NCI-H187 (cell line): ENCODE measurements at regions not wholly inside any gene's neighbourhood (a gene's known extent, or its start where the extent isn't known, plus 50 kb on each side); places are given as distances from the start of the nearest gene placed in this dataset.

Experiments used
- DNase-seq, 2 experiments: peaks; one replicate each; lab custom pipeline; 2025; lab: John Stamatoyannopoulos, UW

- DNase-seq = no peak
These were observed 262.3 kb upstream of the CHRNA7 start for GRCh38 chr15:31768055-31768454.

DNA sequence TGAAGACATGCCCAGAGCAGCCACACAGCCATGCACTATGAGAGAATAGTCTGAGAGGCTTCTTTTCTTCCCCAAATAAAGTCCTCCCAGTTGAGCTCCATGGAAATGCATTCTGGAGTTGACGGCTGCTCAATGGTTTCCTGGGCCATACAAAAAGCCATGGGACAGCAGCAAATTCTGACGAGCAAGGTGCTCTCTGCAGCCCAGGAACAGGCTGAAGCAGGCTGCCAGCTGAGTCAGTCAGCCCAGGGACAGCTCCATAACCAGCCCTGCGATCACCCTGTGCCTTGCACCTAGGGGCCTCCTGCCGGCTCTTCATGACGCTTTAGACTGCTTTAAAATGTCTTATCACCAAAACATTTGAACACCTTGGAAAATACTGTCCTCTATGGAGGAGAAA lies 256.3 kb upstream of the CHRNA7 start:
- DNase-seq = no peak

GRCh38 chr15:31776039-31776438 lies 254.3 kb upstream of the CHRNA7 start:
- no peak for DNase-seq

DNA sequence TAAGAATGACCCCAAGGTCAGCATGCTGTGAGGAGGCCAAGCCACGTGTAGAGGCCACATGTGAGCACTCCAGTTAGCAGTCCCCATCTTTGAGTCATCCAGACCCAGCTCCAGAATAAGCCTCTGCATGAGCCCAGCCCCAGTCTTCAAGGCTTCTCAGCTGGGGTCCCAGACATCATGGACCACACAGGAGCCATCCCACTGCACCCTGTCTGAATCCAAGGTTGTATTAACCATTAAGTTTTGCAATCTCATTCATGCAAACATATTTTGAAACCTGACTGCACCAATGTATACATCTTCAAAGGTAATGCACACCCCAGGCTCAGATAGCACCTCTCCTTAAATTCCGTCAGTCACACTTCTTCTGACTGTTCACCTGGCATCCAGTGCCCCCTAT lies 249.1 kb upstream of the CHRNA7 start:
- DNase-seq = no peak

DNA sequence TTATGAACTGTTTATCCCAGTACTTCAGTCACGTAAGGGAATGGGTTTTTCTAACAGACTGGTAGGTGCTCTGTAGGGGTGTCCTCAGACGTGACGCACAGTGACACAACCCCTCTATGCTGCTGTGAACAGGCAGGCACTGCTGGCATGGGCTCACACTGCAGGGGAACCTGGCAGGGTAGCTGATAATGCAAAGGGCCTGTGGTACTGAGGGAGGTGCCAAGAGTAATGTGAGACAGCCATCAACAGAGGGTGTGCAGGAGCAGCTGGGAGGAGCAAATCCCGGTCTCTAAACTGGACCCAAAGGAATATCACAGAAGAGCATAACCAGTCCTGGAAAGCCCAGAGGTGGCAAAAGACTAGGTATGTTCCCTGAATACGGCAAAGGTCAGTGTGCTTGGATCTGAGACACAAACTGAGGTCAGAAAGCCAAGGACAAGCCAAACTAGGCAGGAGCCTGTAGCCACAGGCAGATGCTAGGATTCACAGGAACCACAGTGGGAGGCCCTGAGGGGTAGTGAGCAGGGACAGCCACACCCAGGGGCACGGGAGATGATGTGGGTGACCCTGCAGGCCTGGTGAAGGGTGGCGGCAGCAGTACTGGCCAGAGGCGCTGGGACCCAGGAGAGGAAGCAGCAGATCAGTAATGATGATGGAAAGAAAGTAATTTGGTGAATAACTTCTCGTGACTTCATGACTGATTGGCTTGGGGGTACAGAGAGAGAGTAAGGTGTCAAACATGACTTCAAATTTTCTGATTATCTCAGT lies 248.1 kb upstream of the CHRNA7 start:
- DNase-seq = no peak

DNA sequence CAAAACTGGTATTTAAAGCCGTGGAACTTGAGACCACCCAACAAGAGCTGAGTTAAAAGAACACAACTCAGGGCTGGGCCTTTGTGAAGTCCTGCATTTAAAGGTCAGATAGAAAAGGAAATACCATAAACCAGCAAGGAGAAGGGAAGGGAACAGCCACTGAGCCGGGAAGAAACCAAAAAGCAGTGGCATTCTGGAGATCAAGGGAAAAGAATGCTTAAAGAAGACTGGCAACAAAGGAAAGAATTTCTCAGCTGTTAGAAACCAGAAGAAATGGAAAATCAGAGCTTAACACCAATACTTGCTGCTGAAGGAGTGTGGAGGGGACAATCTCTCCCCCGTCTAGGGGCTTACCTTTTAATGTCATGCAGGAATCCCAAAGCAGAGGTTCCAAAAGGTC lies 247.4 kb upstream of the CHRNA7 start:
- DNase-seq = no peak

- no peak for DNase-seq
These were observed 244.0 kb upstream of the CHRNA7 start for GRCh38 chr15:31786360-31786759.

DNA sequence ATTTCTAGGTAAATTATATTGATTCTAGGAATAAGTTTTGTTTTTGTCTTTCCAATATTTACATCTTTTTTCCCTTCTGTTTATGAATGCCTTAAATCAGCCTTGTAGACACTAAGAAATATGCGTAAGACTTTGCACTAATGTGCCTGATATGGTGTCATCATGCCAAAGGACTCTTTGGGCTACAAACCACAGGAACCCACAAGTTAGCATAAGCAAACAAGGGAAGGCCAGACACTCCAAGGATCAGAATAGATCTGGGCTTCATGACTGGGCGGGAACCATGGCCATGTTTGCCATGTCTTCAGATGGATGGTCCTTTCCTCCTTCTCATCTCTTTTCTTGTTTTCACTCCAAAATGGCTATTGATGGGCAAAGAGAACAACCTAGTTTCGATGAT lies 242.2 kb upstream of the CHRNA7 start:
- no peak for DNase-seq

DNA sequence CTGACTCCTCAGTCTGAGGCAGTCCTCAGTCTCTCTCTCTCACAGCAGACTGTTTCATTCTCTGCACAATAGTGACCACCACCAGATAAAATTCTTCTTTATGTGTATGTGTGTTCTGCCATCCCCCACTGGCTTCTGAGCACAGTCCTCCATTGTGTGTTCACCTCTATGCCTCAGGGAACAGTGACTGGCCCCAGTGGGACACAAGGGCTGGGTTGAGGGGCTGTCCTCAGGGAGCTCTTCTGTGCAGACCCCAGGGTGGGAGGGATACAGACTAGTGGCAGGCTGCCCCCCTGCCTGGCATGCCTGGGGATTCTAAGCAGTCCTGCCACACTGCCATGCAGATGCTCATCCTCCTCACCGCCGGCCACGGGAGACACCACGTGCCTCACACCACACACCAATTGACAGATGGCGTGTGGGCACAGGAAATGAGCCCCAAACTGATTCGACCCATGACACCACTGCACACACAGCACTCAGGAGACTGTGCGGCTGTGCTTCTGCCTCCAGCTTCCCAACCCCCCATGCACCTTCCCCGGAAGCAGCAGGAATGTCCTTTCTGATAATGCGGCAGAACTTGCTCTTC lies 237.6 kb upstream of the CHRNA7 start:
- no peak for DNase-seq

DNA sequence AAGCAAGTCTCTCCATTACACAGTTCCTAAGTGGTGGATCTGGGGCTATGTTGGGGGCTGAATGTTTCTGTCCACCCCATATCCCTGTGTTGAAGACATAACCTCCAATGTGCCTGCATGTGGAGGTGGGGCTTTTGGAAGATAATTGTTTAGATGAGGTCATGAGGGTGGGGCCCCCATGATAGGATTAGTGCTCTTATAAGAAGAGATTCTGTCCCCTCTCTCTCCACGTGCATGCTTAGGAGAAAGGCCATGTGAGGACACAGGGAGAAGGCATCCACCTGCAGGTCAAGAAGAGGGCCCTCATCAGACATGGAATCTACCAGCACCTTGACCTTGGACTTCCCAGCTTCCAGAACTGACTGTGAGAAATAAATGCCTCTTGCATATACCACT lies 231.0 kb upstream of the CHRNA7 start:
- no peak for DNase-seq

- no peak for DNase-seq
These were observed 230.5 kb upstream of the CHRNA7 start for GRCh38 chr15:31799715-31800321.

DNA sequence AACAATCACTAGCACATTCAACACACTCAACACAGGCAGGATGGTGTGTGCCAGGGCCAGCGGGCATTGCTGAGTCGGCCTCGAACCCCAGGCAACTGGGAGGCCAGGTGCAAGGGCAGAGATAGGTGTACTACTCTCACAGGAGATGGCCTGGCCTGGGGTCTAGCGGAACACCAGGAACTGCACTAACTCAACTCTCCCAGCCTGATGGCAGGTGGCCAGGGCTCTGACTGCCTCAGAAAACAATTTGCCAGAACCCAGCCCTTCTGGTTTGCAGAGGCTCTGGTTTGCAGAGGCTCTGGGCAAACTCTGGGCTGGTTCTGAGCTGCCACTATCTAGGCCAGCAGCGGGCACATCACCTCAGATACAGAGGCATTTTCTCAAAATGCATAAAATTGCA lies 229.2 kb upstream of the CHRNA7 start:
- no peak for DNase-seq

DNA sequence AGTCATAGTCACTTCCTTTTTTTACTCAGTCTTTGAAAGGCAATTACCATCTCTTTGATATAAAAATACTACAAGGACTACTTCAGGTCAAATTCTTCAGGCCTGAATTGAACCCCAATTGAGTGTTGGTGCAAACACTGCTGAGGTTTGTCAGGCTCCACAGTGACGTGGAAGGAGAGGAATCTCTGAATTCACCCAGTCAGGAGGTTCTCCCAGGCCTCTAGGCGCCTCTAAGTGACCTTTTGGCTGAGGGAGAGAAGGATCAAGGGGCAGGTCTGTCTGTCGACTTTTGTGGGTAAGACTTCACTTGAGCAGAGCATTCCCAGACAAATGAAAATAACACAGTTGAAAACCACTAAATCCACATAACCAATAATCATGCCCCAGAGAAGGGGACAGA lies 227.6 kb upstream of the CHRNA7 start:
- no peak for DNase-seq

DNA sequence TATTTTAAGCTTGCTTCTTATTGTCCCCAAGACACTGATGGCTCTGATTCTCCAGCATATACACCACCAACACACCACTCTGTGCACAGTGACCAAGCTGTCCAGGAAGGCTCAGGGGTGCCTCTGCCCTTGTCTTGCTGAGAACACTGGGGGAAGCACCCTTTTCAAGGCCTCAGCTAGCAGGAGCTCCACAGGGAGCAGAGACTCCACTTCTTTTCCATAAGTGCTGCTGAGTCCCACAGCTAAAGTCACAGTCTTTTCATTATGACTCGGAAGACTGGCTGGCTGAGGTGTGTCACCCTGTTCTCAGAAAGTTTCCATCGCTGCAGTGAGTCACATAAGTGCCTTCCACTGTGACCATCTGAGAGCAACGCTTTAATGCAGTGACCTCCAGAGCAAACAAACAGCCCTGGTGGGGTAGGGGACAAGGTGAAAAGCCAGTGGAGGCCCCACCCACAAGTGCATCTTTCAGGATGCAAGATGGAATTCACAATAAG lies 226.9 kb upstream of the CHRNA7 start:
- no peak for DNase-seq

DNA sequence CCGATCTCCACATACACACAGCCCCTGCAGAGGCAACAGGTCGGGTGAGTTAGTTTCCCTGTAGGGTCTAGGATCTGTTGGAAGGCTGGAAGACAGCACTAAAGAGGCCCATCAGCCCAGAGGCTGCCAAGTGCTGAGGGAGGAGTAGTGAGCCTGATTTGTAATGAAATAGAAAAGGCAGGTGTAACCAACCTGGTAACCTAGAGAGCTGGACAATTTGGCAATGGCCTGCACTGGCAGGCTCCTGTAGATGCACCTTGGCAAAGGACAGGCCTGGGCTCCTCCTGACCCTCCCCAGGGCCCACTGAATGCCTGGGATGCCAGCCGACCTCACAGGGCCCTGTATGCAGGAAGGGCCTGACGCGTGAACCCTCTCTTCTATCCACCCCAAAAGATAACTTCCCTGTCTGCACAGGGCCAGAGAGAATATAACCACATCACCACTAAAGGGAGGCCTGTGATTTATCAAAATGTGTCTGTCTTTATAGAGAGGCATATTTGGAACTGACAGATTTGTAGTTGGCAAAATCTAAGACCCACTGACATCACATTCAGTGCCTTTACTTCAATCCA lies 225.1 kb upstream of the CHRNA7 start:
- no peak for DNase-seq

DNA sequence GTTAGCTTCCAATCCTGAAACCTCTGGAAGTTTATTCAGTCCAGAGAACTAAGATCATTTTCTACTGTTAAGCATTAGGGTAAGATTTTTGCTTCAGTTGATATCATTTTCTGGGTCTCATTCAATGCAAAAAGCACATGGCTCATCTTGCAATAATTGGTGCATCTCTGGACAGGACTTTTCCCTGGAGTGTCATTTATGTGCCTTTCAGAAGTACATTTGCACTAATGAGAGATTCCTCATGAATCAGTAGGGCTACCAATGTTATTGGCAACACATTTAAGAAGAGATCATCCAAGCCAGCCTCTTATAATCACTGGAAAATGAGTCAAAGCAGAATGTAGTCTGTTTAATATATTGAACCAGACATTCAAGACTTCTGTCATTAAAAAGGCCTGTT lies 224.2 kb upstream of the CHRNA7 start:
- no peak for DNase-seq

DNA sequence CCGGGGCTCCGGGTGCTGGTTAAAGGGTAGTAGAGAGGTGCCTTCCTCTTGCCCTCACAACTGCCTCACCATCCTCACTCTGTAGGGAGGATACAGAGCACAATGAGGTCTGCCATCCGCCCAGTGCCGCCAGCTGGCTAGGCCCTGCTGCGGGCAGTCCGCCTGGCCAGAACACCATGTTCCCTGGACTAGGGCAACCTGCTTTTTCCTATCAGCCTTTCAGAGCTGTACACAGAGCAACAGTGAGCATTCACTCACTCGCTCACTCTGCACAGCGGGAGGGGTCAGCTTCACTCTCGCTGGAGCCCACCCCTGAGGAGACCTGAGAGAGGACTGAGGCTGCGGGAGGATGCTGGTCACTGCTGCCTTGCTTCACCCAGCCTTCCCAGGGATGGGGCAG lies 218.7 kb upstream of the CHRNA7 start:
- no peak for DNase-seq

DNA sequence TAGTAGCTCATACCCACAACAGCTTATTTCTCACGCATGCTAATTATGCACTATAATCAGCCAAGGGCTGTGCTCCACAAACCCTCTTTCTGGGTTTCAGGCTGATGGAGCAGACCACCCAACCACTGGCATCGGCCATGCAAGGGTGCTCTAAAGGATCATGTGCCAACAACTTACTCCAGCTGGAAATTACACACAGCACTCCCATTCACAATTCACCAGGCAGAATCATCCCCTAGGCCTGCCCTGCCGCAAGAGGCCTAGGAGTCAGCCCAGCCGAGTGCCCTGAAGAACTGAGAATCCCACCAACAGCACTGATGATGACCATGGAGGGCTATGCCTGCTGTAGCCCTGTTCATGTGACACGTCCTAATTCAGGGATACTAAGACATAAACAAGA lies 216.2 kb upstream of the CHRNA7 start:
- DNase-seq = no peak

GRCh38 chr15:31815411-31816155 lies 214.7 kb upstream of the CHRNA7 start:
- DNase-seq = no peak

- DNase-seq = no peak
These were observed 207.9 kb upstream of the CHRNA7 start for GRCh38 chr15:31822463-31822862.

- no peak for DNase-seq
These were observed 206.3 kb upstream of the CHRNA7 start for GRCh38 chr15:31824024-31824423.

- no peak for DNase-seq
These were observed 201.7 kb upstream of the CHRNA7 start for GRCh38 chr15:31828594-31828993.
